GM23338 (cell line): ENCODE measurements at regions not wholly inside any gene's neighbourhood (a gene's known extent, or its start where the extent isn't known, plus 50 kb on each side); places are given as distances from the start of the nearest gene placed in this dataset.
A peak's percentile ranks its signal among the peaks of the same experiment; 100 is the strongest.

Source experiments
- ATAC-seq: fragments of 200-7000 bp; cut with Tn5 transposase; 3 replicates; pipeline ENCODE4 v1.9.1; 2020
- DNase-seq: peaks from one replicate; pipeline ENCODE4 v3.0.0-alpha.2; 2015; ENCODE audit warnings: low spot score
- H2AFZ ChIP-seq: fragments of 200-600 bp; sonication (generic); 2 replicates; pipeline ENCODE4 v1.8.0; 2016; ENCODE audit warnings: antibody characterized with exemption, mild to moderate bottlenecking, moderate library complexity
- H3F3A ChIP-seq: fragments of 200-600 bp; sonication (generic); replicated peaks from 2 replicates; pipeline ENCODE4 v1.8.0; 2017; ENCODE audit warnings: antibody characterized with exemption, mixed run types, low read depth
- H3K27ac ChIP-seq: fragments of 200-600 bp; sonication (generic); 2 replicates; pipeline ENCODE4 v1.6.1; 2016; ENCODE audit warnings: low read depth
- H3K27me3 ChIP-seq: fragments of 200-600 bp; sonication (generic); 2 replicates; pipeline ENCODE4 v1.8.0; 2016; ENCODE audit warnings: mild to moderate bottlenecking, mixed run types, moderate library complexity; ENCODE audit not compliant: insufficient read depth
- H3K36me3 ChIP-seq: fragments of 200-600 bp; sonication (generic); 2 replicates; pipeline ENCODE4 v1.8.0; 2016; ENCODE audit warnings: mild to moderate bottlenecking; ENCODE audit not compliant: insufficient read depth
- H3K4me1 ChIP-seq: fragments of 200-600 bp; sonication (generic); 2 replicates; pipeline ENCODE4 v1.8.0; 2016; ENCODE audit warnings: mild to moderate bottlenecking, moderate library complexity; ENCODE audit not compliant: insufficient read depth
- H3K4me2 ChIP-seq: fragments of 200-600 bp; sonication (generic); 2 replicates; pipeline ENCODE4 v1.7.1; 2017; ENCODE audit warnings: mixed run types
- H3K4me3 ChIP-seq: fragments of 200-600 bp; sonication (generic); 2 replicates; pipeline ENCODE4 v1.6.1; 2016; ENCODE audit warnings: mixed run types
- H3K79me2 ChIP-seq: fragments of 200-600 bp; sonication (generic); replicated peaks from 2 replicates; pipeline ENCODE4 v1.8.0; 2017; ENCODE audit warnings: mild to moderate bottlenecking; ENCODE audit not compliant: insufficient read depth
- H3K9me2 ChIP-seq: fragments of 200-600 bp; sonication (generic); 2 replicates; pipeline ENCODE4 v1.8.0; 2017; ENCODE audit not compliant: insufficient read depth
- H4K20me1 ChIP-seq: fragments of 200-600 bp; sonication (generic); replicated peaks from 2 replicates; pipeline ENCODE4 v1.8.0; 2017; ENCODE audit warnings: mild to moderate bottlenecking; ENCODE audit not compliant: insufficient read depth
- H3K27ac Mint-ChIP-seq: 2 replicates; pipeline ENCODE4 v1.8.0; 2020; ENCODE audit warnings: inconsistent platforms, mild to moderate bottlenecking, moderate library complexity, mixed read lengths
- H3K27me3 Mint-ChIP-seq: 3 replicates; pipeline ENCODE4 v1.8.0; 2022; ENCODE audit warnings: low read depth, mild to moderate bottlenecking, moderate library complexity, mixed read lengths, inconsistent platforms; ENCODE audit not compliant: insufficient read depth, poor library complexity
- H3K36me3 Mint-ChIP-seq: 3 replicates; pipeline ENCODE4 v1.8.0; 2021; ENCODE audit warnings: low read depth, mild to moderate bottlenecking, inconsistent platforms, moderate library complexity, mixed read lengths
- H3K4me1 Mint-ChIP-seq: 3 replicates; pipeline ENCODE4 v1.8.0; 2020; ENCODE audit warnings: mild to moderate bottlenecking, inconsistent platforms, mixed read lengths
- H3K4me3 Mint-ChIP-seq: 3 replicates; pipeline ENCODE4 v1.8.0; 2021; ENCODE audit warnings: moderate library complexity, mild to moderate bottlenecking, inconsistent platforms, mixed read lengths
- H3K9me3 Mint-ChIP-seq: 3 replicates; pipeline ENCODE4 v1.8.0; 2020; ENCODE audit warnings: moderate library complexity, mild to moderate bottlenecking, inconsistent platforms, mixed read lengths
- CREB1 ChIP-seq: fragments of 250-450 bp; sonication (Bioruptor Pico); IDR thresholded peaks from 2 replicates; pipeline ENCODE4 v1.5.0; 2020; ENCODE audit warnings: low read depth, mild to moderate bottlenecking, moderate library complexity
- ETS1 ChIP-seq: IDR thresholded peaks from 2 replicates; pipeline ENCODE4 v1.6.1; 2016; ENCODE audit warnings: antibody characterized with exemption
- EZH2 ChIP-seq: fragments of 200-600 bp; sonication (generic); IDR thresholded peaks from one replicate; pipeline ENCODE4 v1.8.0; 2017; ENCODE audit warnings: antibody characterized with exemption, mild to moderate bottlenecking, low read depth; ENCODE audit not compliant: unreplicated experiment
- EZH2phosphoT487 ChIP-seq: fragments of 200-600 bp; sonication (generic); IDR thresholded peaks from one replicate; pipeline ENCODE4 v1.8.1; 2018; ENCODE audit warnings: antibody characterized with exemption; ENCODE audit not compliant: unreplicated experiment
- JUNB ChIP-seq: IDR thresholded peaks from one replicate; pipeline ENCODE4 v1.6.1; 2016; ENCODE audit warnings: antibody characterized with exemption; ENCODE audit not compliant: unreplicated experiment
- NANOG ChIP-seq: IDR thresholded peaks from 2 replicates; pipeline ENCODE4 v1.6.1; 2016; ENCODE audit warnings: antibody characterized with exemption, borderline replicate concordance
- POLR2AphosphoS5 ChIP-seq: IDR thresholded peaks from 2 replicates; pipeline ENCODE4 v1.6.1; 2016; ENCODE audit warnings: antibody characterized with exemption, low read depth
- ZNF114 ChIP-seq: fragments of 250-450 bp; sonication (Bioruptor Pico); IDR thresholded peaks from 2 replicates; pipeline ENCODE4 v1.5.0; 2020; ENCODE audit warnings: mild to moderate bottlenecking, moderate library complexity
- ZNF331 ChIP-seq: fragments of 250-450 bp; sonication (Bioruptor Pico); IDR thresholded peaks from 2 replicates; pipeline ENCODE4 v1.5.0; 2020; ENCODE audit warnings: low read depth, mild to moderate bottlenecking, moderate library complexity
- ZNF462 ChIP-seq: fragments of 250-450 bp; sonication (Bioruptor Pico); IDR thresholded peaks from 2 replicates; pipeline ENCODE4 v1.5.0; 2020; ENCODE audit warnings: mild to moderate bottlenecking, moderate library complexity
- TF ChIP-seq, protein P1 (sequence below), 2 experiments: fragments of 200-600 bp in 1 of 2; sonication (generic) in 1 of 2; conservative IDR thresholded peaks; 2 replicates each; pipeline versions ENCODE4 v1.5.1 to v1.6.1; 2016 to 2017; ENCODE audit warnings: antibody characterized with exemption in 2 of 2, low read depth in 2 of 2, mild to moderate bottlenecking in 2 of 2, moderate library complexity in 1 of 2

- TF ChIP-seq CREB1 (no peak), NANOG (no peak), ZNF462 (CRISPR knock-in tag) (no peak), ZNF331 (CRISPR knock-in tag) (no peak), EZH2phosphoT487 (no peak), EZH2 (no peak)
These were observed 1193.4 kb downstream of the CDH11 start (continued) for GRCh38 chr16:63928421-63928820.

DNA sequence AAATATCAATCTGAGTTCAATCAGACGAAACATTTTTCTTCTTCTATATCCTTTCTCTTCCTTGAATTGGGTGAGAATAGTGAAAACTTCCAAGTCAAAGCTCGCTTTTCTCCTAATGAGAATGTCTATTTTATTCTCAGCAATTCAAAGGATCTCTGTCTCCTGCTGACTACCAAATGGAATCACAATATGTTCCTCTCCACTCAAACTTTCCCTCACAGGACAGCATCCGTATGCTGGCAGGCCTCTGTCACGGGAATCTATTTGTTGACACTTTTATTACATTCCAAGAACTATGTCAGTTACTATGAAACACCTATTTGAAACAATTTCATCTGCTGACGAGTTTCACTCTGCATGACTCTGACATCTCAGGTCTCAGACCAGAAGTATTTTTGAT lies 1196.6 kb downstream of the CDH11 start:
- Histone ChIP-seq H3K4me3 (no peak overlapping the region), H3K36me3 (no peaks in the 10 kb centered on the region), H4K20me1 (no peaks in the 10 kb centered on the region), H2AFZ (no peak overlapping the region), H3F3A (no peaks in the 10 kb centered on the region), H3K27me3 (no peaks in the 10 kb centered on the region), H3K9me2 (peaks cover 8% of the 10 kb centered on the region), H3K79me2 (no peaks in the 10 kb centered on the region), H3K4me1 (no peaks in the 10 kb centered on the region), H3K4me2 (no peak overlapping the region), H3K27ac (no peak overlapping the region)
- no peak overlapping the region for H3K4me3 Mint-ChIP-seq
- ATAC-seq, result no peak; the same call in 2 of the 3 replicates
- DNase-seq, result peak; percentile 10
- H3K36me3 Mint-ChIP-seq, result peaks cover under 1% of the 10 kb centered on the region
- no peak overlapping the region for H3K27ac Mint-ChIP-seq
- H3K4me1 Mint-ChIP-seq, result peaks cover 6% of the 10 kb centered on the region; the same call in 2 of the 3 replicates
- no peaks in the 10 kb centered on the region for H3K27me3 Mint-ChIP-seq
- peaks cover under 1% of the 10 kb centered on the region; the same call in 2 of the 3 replicates for H3K9me3 Mint-ChIP-seq
- TF ChIP-seq JUNB, result no peak
- TF ChIP-seq POLR2AphosphoS5, result no peak
- TF ChIP-seq EZH2phosphoT487, result no peak
- no peak for TF ChIP-seq CREB1
- no peak for TF ChIP-seq ZNF114 (CRISPR knock-in tag)
- TF ChIP-seq, protein P1, sequence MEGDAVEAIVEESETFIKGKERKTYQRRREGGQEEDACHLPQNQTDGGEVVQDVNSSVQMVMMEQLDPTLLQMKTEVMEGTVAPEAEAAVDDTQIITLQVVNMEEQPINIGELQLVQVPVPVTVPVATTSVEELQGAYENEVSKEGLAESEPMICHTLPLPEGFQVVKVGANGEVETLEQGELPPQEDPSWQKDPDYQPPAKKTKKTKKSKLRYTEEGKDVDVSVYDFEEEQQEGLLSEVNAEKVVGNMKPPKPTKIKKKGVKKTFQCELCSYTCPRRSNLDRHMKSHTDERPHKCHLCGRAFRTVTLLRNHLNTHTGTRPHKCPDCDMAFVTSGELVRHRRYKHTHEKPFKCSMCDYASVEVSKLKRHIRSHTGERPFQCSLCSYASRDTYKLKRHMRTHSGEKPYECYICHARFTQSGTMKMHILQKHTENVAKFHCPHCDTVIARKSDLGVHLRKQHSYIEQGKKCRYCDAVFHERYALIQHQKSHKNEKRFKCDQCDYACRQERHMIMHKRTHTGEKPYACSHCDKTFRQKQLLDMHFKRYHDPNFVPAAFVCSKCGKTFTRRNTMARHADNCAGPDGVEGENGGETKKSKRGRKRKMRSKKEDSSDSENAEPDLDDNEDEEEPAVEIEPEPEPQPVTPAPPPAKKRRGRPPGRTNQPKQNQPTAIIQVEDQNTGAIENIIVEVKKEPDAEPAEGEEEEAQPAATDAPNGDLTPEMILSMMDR (conservative IDR thresholded peaks at IDR 0.05; ENCODE audit: low read depth in 2 of 2), result no peak
- no peak for TF ChIP-seq ETS1
